OCI-LY3 (cell line): ENCODE measurements at regions not wholly inside any gene's neighbourhood (a gene's known extent, or its start where the extent isn't known, plus 50 kb on each side); places are given as distances from the start of the nearest gene placed in this dataset.

Source experiments
- EZH2phosphoT487 ChIP-seq: fragments of 200-600 bp; shearing (Covaris generic); IDR thresholded peaks from 2 replicates; pipeline ENCODE4 v1.6.1; 2018; ENCODE audit warnings: antibody characterized with exemption, mixed run types, low read depth
- TF ChIP-seq, protein P1 (sequence below): fragments of 200-600, 300-600 bp; sonication (generic); IDR thresholded peaks from 2 replicates; pipeline ENCODE4 v1.5.1; 2014; ENCODE audit warnings: antibody characterized with exemption, low read length, low read depth

DNA sequence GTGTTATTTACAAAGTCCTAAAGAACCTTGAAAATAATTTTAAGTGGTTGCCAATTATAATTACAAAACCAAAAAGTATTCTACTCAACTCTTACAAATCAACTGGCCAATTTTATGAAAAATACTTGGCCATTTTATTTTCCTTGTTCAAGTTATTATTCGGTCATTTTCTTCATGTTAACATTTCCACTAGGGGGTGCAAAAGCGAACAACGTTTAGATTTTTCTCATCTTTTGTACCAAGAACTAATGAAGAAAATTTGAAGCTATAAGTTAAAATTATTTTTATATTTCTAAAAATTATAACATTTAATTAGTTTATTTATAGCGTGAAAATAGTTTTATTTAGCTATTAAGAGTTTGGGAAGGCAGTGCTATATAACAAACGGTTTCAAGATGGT, 1453.3 kb downstream of the MAT2B start:
- TF ChIP-seq, protein P1, sequence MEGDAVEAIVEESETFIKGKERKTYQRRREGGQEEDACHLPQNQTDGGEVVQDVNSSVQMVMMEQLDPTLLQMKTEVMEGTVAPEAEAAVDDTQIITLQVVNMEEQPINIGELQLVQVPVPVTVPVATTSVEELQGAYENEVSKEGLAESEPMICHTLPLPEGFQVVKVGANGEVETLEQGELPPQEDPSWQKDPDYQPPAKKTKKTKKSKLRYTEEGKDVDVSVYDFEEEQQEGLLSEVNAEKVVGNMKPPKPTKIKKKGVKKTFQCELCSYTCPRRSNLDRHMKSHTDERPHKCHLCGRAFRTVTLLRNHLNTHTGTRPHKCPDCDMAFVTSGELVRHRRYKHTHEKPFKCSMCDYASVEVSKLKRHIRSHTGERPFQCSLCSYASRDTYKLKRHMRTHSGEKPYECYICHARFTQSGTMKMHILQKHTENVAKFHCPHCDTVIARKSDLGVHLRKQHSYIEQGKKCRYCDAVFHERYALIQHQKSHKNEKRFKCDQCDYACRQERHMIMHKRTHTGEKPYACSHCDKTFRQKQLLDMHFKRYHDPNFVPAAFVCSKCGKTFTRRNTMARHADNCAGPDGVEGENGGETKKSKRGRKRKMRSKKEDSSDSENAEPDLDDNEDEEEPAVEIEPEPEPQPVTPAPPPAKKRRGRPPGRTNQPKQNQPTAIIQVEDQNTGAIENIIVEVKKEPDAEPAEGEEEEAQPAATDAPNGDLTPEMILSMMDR: peak; percentile 22
- TF ChIP-seq EZH2phosphoT487: no peak
